GM23338 (cell line): ENCODE measurements at regions not wholly inside any gene's neighbourhood (a gene's known extent, or its start where the extent isn't known, plus 50 kb on each side); places are given as distances from the start of the nearest gene placed in this dataset.

ENCODE experiments used
- ATAC-seq: fragments of 200-7000 bp; cut with Tn5 transposase; 3 replicates; pipeline ENCODE4 v1.9.1; 2020
- DNase-seq: peaks from one replicate; pipeline ENCODE4 v3.0.0-alpha.2; 2015; ENCODE audit warnings: low spot score
- H2AFZ ChIP-seq: fragments of 200-600 bp; sonication (generic); 2 replicates; pipeline ENCODE4 v1.8.0; 2016; ENCODE audit warnings: antibody characterized with exemption, mild to moderate bottlenecking, moderate library complexity
- H3F3A ChIP-seq: fragments of 200-600 bp; sonication (generic); replicated peaks from 2 replicates; pipeline ENCODE4 v1.8.0; 2017; ENCODE audit warnings: antibody characterized with exemption, mixed run types, low read depth
- H3K27ac ChIP-seq: fragments of 200-600 bp; sonication (generic); 2 replicates; pipeline ENCODE4 v1.6.1; 2016; ENCODE audit warnings: low read depth
- H3K27me3 ChIP-seq: fragments of 200-600 bp; sonication (generic); 2 replicates; pipeline ENCODE4 v1.8.0; 2016; ENCODE audit warnings: mild to moderate bottlenecking, mixed run types, moderate library complexity; ENCODE audit not compliant: insufficient read depth
- H3K36me3 ChIP-seq: fragments of 200-600 bp; sonication (generic); 2 replicates; pipeline ENCODE4 v1.8.0; 2016; ENCODE audit warnings: mild to moderate bottlenecking; ENCODE audit not compliant: insufficient read depth
- H3K4me1 ChIP-seq: fragments of 200-600 bp; sonication (generic); 2 replicates; pipeline ENCODE4 v1.8.0; 2016; ENCODE audit warnings: mild to moderate bottlenecking, moderate library complexity; ENCODE audit not compliant: insufficient read depth
- H3K4me2 ChIP-seq: fragments of 200-600 bp; sonication (generic); 2 replicates; pipeline ENCODE4 v1.7.1; 2017; ENCODE audit warnings: mixed run types
- H3K4me3 ChIP-seq: fragments of 200-600 bp; sonication (generic); 2 replicates; pipeline ENCODE4 v1.6.1; 2016; ENCODE audit warnings: mixed run types
- H3K79me2 ChIP-seq: fragments of 200-600 bp; sonication (generic); replicated peaks from 2 replicates; pipeline ENCODE4 v1.8.0; 2017; ENCODE audit warnings: mild to moderate bottlenecking; ENCODE audit not compliant: insufficient read depth
- H3K9me2 ChIP-seq: fragments of 200-600 bp; sonication (generic); 2 replicates; pipeline ENCODE4 v1.8.0; 2017; ENCODE audit not compliant: insufficient read depth
- H4K20me1 ChIP-seq: fragments of 200-600 bp; sonication (generic); replicated peaks from 2 replicates; pipeline ENCODE4 v1.8.0; 2017; ENCODE audit warnings: mild to moderate bottlenecking; ENCODE audit not compliant: insufficient read depth
- H3K27ac Mint-ChIP-seq: 2 replicates; pipeline ENCODE4 v1.8.0; 2020; ENCODE audit warnings: inconsistent platforms, mild to moderate bottlenecking, moderate library complexity, mixed read lengths
- H3K27me3 Mint-ChIP-seq: 3 replicates; pipeline ENCODE4 v1.8.0; 2022; ENCODE audit warnings: low read depth, mild to moderate bottlenecking, moderate library complexity, mixed read lengths, inconsistent platforms; ENCODE audit not compliant: insufficient read depth, poor library complexity
- H3K36me3 Mint-ChIP-seq: 3 replicates; pipeline ENCODE4 v1.8.0; 2021; ENCODE audit warnings: low read depth, mild to moderate bottlenecking, inconsistent platforms, moderate library complexity, mixed read lengths
- H3K4me1 Mint-ChIP-seq: 3 replicates; pipeline ENCODE4 v1.8.0; 2020; ENCODE audit warnings: mild to moderate bottlenecking, inconsistent platforms, mixed read lengths
- H3K4me3 Mint-ChIP-seq: 3 replicates; pipeline ENCODE4 v1.8.0; 2021; ENCODE audit warnings: moderate library complexity, mild to moderate bottlenecking, inconsistent platforms, mixed read lengths
- H3K9me3 Mint-ChIP-seq: 3 replicates; pipeline ENCODE4 v1.8.0; 2020; ENCODE audit warnings: moderate library complexity, mild to moderate bottlenecking, inconsistent platforms, mixed read lengths
- CTCF ChIP-seq, 2 experiments: fragments of 200-600 bp in 1 of 2; sonication (generic) in 1 of 2; conservative IDR thresholded peaks; 2 replicates each; pipeline versions ENCODE4 v1.5.1 to v1.6.1; 2016 to 2017; ENCODE audit warnings: antibody characterized with exemption in 2 of 2, low read depth in 2 of 2, mild to moderate bottlenecking in 2 of 2, moderate library complexity in 1 of 2
- EZH2 ChIP-seq: fragments of 200-600 bp; sonication (generic); IDR thresholded peaks from one replicate; pipeline ENCODE4 v1.8.0; 2017; ENCODE audit warnings: antibody characterized with exemption, mild to moderate bottlenecking, low read depth; ENCODE audit not compliant: unreplicated experiment
- JUNB ChIP-seq: IDR thresholded peaks from one replicate; pipeline ENCODE4 v1.6.1; 2016; ENCODE audit warnings: antibody characterized with exemption; ENCODE audit not compliant: unreplicated experiment
- REST ChIP-seq: IDR thresholded peaks from one replicate; pipeline ENCODE4 v1.6.1; 2018; ENCODE audit warnings: antibody characterized with exemption; ENCODE audit not compliant: unreplicated experiment
- STAT1 ChIP-seq: IDR thresholded peaks from one replicate; pipeline ENCODE4 v1.6.1; 2016; ENCODE audit warnings: antibody characterized with exemption; ENCODE audit not compliant: unreplicated experiment
- ZNF114 ChIP-seq: fragments of 250-450 bp; sonication (Bioruptor Pico); IDR thresholded peaks from 2 replicates; pipeline ENCODE4 v1.5.0; 2020; ENCODE audit warnings: mild to moderate bottlenecking, moderate library complexity
- ZNF331 ChIP-seq: fragments of 250-450 bp; sonication (Bioruptor Pico); IDR thresholded peaks from 2 replicates; pipeline ENCODE4 v1.5.0; 2020; ENCODE audit warnings: low read depth, mild to moderate bottlenecking, moderate library complexity
- ZNF462 ChIP-seq: fragments of 250-450 bp; sonication (Bioruptor Pico); IDR thresholded peaks from 2 replicates; pipeline ENCODE4 v1.5.0; 2020; ENCODE audit warnings: mild to moderate bottlenecking, moderate library complexity

GRCh38 chr18:46237891-46238290 lies 133.7 kb downstream of the HAUS1 start (continued):
- TF ChIP-seq ZNF462 (CRISPR knock-in tag) (no peak), ZNF114 (CRISPR knock-in tag) (no peak), REST (no peak), ZNF331 (CRISPR knock-in tag) (no peak), JUNB (no peak)

- H3K4me1 Mint-ChIP-seq, result peaks cover 33% of the 10 kb centered on the region
- H3K4me3 Mint-ChIP-seq, result no peak overlapping the region
- no peak overlapping the region for H3K27ac Mint-ChIP-seq
- TF ChIP-seq REST (no peak), CTCF (conservative IDR thresholded peaks at IDR 0.05; ENCODE audit: low read depth in 2 of 2) (no peak), ZNF331 (CRISPR knock-in tag) (no peak), EZH2 (no peak), JUNB (no peak), STAT1 (no peak)
These were observed 135.4 kb downstream of the HAUS1 start for GRCh38 chr18:46239549-46239948.

More at GRCh38 chr18:46239549-46239948, 135.4 kb downstream of the HAUS1 start:
- Histone ChIP-seq H3K4me2 (no peak overlapping the region), H2AFZ (no peak overlapping the region), H3K27me3 (no peaks in the 10 kb centered on the region), H3F3A (no peaks in the 10 kb centered on the region), H3K4me3 (no peak overlapping the region), H3K36me3 (no peaks in the 10 kb centered on the region), H3K9me2 (no peaks in the 10 kb centered on the region), H4K20me1 (0 out of 2 replicates have a peak, but pooled peaks cover 3% of the 10 kb centered on the region), H3K79me2 (peaks cover 14% of the 10 kb centered on the region; the same call in 1 of the 2 replicates), H3K27ac (no peak overlapping the region), H3K4me1 (peaks cover 42% of the 10 kb centered on the region)
- H3K9me3 Mint-ChIP-seq, result no peaks in the 10 kb centered on the region
- H3K27me3 Mint-ChIP-seq, result peaks cover 2% of the 10 kb centered on the region
- 0 out of 3 replicates have a peak, but pooled peaks cover 3% of the 10 kb centered on the region for H3K36me3 Mint-ChIP-seq
- no peak for ATAC-seq
- DNase-seq, result no peak
